GM23338 (cell line): ENCODE measurements at regions not wholly inside any gene's neighbourhood (a gene's known extent, or its start where the extent isn't known, plus 50 kb on each side); places are given as distances from the start of the nearest gene placed in this dataset.

Source experiments
- CREB1 ChIP-seq: fragments of 250-450 bp; sonication (Bioruptor Pico); IDR thresholded peaks from 2 replicates; pipeline ENCODE4 v1.5.0; 2020; ENCODE audit warnings: low read depth, mild to moderate bottlenecking, moderate library complexity
- CTCF ChIP-seq, 2 experiments: fragments of 200-600 bp in 1 of 2; sonication (generic) in 1 of 2; conservative IDR thresholded peaks; 2 replicates each; pipeline versions ENCODE4 v1.5.1 to v1.6.1; 2016 to 2017; ENCODE audit warnings: antibody characterized with exemption in 2 of 2, low read depth in 2 of 2, mild to moderate bottlenecking in 2 of 2, moderate library complexity in 1 of 2
- EZH2 ChIP-seq: fragments of 200-600 bp; sonication (generic); IDR thresholded peaks from one replicate; pipeline ENCODE4 v1.8.0; 2017; ENCODE audit warnings: antibody characterized with exemption, mild to moderate bottlenecking, low read depth; ENCODE audit not compliant: unreplicated experiment
- EZH2phosphoT487 ChIP-seq: fragments of 200-600 bp; sonication (generic); IDR thresholded peaks from one replicate; pipeline ENCODE4 v1.8.1; 2018; ENCODE audit warnings: antibody characterized with exemption; ENCODE audit not compliant: unreplicated experiment
- NANOG ChIP-seq: IDR thresholded peaks from 2 replicates; pipeline ENCODE4 v1.6.1; 2016; ENCODE audit warnings: antibody characterized with exemption, borderline replicate concordance
- POLR2AphosphoS5 ChIP-seq: IDR thresholded peaks from 2 replicates; pipeline ENCODE4 v1.6.1; 2016; ENCODE audit warnings: antibody characterized with exemption, low read depth
- TF ChIP-seq, protein P1 (sequence below): fragments of 250-450 bp; sonication (Bioruptor Pico); IDR thresholded peaks from 2 replicates; pipeline ENCODE4 v1.5.0; 2020; ENCODE audit warnings: mild to moderate bottlenecking, moderate library complexity
- TF ChIP-seq, protein P2 (sequence below): IDR thresholded peaks from one replicate; pipeline ENCODE4 v1.6.1; 2018; ENCODE audit warnings: antibody characterized with exemption; ENCODE audit not compliant: unreplicated experiment
- TF ChIP-seq, protein P3 (sequence below): IDR thresholded peaks from 2 replicates; pipeline ENCODE4 v1.6.1; 2016; ENCODE audit warnings: antibody characterized with exemption

- TF ChIP-seq POLR2AphosphoS5 (no peak), CTCF (conservative IDR thresholded peaks at IDR 0.05; ENCODE audit: low read depth in 2 of 2) (no peak), EZH2phosphoT487 (no peak), EZH2 (no peak), CREB1 (CRISPR knock-in tag) (no peak), NANOG (no peak)
- TF ChIP-seq, protein P1, sequence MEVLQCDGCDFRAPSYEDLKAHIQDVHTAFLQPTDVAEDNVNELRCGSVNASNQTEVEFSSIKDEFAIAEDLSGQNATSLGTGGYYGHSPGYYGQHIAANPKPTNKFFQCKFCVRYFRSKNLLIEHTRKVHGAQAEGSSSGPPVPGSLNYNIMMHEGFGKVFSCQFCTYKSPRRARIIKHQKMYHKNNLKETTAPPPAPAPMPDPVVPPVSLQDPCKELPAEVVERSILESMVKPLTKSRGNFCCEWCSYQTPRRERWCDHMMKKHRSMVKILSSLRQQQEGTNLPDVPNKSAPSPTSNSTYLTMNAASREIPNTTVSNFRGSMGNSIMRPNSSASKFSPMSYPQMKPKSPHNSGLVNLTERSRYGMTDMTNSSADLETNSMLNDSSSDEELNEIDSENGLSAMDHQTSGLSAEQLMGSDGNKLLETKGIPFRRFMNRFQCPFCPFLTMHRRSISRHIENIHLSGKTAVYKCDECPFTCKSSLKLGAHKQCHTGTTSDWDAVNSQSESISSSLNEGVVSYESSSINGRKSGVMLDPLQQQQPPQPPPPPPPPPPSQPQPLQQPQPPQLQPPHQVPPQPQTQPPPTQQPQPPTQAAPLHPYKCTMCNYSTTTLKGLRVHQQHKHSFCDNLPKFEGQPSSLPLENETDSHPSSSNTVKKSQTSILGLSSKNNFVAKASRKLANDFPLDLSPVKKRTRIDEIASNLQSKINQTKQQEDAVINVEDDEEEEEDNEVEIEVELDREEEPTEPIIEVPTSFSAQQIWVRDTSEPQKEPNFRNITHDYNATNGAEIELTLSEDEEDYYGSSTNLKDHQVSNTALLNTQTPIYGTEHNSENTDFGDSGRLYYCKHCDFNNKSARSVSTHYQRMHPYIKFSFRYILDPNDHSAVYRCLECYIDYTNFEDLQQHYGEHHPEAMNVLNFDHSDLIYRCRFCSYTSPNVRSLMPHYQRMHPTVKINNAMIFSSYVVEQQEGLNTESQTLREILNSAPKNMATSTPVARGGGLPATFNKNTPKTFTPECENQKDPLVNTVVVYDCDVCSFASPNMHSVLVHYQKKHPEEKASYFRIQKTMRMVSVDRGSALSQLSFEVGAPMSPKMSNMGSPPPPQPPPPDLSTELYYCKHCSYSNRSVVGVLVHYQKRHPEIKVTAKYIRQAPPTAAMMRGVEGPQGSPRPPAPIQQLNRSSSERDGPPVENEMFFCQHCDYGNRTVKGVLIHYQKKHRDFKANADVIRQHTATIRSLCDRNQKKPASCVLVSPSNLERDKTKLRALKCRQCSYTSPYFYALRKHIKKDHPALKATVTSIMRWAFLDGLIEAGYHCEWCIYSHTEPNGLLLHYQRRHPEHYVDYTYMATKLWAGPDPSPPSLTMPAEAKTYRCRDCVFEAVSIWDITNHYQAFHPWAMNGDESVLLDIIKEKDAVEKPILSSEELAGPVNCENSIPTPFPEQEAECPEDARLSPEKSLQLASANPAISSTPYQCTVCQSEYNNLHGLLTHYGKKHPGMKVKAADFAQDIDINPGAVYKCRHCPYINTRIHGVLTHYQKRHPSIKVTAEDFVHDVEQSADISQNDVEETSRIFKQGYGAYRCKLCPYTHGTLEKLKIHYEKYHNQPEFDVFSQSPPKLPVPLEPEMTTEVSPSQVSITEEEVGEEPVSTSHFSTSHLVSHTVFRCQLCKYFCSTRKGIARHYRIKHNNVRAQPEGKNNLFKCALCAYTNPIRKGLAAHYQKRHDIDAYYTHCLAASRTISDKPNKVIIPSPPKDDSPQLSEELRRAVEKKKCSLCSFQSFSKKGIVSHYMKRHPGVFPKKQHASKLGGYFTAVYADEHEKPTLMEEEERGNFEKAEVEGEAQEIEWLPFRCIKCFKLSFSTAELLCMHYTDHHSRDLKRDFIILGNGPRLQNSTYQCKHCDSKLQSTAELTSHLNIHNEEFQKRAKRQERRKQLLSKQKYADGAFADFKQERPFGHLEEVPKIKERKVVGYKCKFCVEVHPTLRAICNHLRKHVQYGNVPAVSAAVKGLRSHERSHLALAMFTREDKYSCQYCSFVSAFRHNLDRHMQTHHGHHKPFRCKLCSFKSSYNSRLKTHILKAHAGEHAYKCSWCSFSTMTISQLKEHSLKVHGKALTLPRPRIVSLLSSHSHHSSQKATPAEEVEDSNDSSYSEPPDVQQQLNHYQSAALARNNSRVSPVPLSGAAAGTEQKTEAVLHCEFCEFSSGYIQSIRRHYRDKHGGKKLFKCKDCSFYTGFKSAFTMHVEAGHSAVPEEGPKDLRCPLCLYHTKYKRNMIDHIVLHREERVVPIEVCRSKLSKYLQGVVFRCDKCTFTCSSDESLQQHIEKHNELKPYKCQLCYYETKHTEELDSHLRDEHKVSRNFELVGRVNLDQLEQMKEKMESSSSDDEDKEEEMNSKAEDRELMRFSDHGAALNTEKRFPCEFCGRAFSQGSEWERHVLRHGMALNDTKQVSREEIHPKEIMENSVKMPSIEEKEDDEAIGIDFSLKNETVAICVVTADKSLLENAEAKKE (CRISPR knock-in tag): no peak
- TF ChIP-seq, protein P2, sequence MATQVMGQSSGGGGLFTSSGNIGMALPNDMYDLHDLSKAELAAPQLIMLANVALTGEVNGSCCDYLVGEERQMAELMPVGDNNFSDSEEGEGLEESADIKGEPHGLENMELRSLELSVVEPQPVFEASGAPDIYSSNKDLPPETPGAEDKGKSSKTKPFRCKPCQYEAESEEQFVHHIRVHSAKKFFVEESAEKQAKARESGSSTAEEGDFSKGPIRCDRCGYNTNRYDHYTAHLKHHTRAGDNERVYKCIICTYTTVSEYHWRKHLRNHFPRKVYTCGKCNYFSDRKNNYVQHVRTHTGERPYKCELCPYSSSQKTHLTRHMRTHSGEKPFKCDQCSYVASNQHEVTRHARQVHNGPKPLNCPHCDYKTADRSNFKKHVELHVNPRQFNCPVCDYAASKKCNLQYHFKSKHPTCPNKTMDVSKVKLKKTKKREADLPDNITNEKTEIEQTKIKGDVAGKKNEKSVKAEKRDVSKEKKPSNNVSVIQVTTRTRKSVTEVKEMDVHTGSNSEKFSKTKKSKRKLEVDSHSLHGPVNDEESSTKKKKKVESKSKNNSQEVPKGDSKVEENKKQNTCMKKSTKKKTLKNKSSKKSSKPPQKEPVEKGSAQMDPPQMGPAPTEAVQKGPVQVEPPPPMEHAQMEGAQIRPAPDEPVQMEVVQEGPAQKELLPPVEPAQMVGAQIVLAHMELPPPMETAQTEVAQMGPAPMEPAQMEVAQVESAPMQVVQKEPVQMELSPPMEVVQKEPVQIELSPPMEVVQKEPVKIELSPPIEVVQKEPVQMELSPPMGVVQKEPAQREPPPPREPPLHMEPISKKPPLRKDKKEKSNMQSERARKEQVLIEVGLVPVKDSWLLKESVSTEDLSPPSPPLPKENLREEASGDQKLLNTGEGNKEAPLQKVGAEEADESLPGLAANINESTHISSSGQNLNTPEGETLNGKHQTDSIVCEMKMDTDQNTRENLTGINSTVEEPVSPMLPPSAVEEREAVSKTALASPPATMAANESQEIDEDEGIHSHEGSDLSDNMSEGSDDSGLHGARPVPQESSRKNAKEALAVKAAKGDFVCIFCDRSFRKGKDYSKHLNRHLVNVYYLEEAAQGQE: no peak
- TF ChIP-seq, protein P3, sequence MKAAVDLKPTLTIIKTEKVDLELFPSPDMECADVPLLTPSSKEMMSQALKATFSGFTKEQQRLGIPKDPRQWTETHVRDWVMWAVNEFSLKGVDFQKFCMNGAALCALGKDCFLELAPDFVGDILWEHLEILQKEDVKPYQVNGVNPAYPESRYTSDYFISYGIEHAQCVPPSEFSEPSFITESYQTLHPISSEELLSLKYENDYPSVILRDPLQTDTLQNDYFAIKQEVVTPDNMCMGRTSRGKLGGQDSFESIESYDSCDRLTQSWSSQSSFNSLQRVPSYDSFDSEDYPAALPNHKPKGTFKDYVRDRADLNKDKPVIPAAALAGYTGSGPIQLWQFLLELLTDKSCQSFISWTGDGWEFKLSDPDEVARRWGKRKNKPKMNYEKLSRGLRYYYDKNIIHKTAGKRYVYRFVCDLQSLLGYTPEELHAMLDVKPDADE: no peak
Observed at GRCh38 chr1:69294171-69294570, 273.6 kb upstream of the LRRC7 start.
